GM11168 (cell line): ENCODE measurements at regions not wholly inside any gene's neighbourhood (a gene's known extent, or its start where the extent isn't known, plus 50 kb on each side); places are given as distances from the start of the nearest gene placed in this dataset.
"Not testable (repeated sequence)": the region's sequence is repeated elsewhere in the genome, so short reads cannot be mapped to it uniquely, and the experiment has no call there.

ENCODE experiments used
- in situ Hi-C: fragments of 300-500 bp; cut with MboI; formaldehyde crosslinking; loops from one replicate; pipeline ENCODE4 v1.12.0; 2022; ENCODE audit warnings: low sequenced_read_pairs; ENCODE audit not compliant: unreplicated experiment

- in situ Hi-C loops = no loop called here
Measured at GRCh38 chr1:30519201-30519763, 204.1 kb downstream of the MATN1 start.

DNA sequence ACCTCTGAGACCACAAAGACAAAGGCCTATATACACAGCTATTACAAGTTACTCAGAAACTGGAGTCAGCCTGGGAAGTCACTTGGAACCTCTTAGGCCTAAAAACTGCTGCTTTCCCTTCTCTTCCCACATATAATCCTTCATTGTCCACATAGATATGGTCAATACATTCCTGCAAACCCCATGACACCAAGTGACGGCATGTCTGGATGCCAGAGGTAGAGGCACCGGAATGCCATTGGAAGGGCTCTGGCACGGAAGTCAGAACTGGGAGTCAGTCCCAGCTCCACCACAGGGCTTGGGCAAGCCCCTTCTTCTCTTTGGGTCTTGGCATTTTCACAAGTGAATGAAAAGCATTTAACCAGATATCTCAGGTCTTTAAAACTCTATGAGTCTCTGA, 204.7 kb downstream of the MATN1 start:
- in situ Hi-C loops = no loop called here

GRCh38 chr1:30518186-30518585, 205.2 kb downstream of the MATN1 start:
- in situ Hi-C loops = no loop called here

DNA sequence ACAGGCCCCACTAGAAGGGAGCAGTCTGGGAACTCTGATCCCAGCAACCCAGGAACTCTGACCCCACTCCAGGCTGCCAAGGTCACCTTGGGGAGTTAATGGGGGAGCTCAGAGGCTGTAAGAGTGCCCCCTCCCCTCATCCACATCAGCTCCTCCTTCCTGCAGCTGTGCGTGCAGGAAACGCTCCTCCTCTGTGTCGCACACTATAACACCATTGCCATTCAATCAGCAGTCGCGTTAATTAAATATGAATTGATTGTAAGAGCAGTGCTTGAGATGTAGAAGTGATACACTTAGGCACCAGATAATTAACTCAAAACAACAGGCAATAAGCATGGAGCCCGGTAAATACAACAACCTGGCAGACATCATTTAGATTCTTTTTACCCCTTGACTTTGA, 205.7 kb downstream of the MATN1 start:
- in situ Hi-C loops = not testable (repeated sequence)

DNA sequence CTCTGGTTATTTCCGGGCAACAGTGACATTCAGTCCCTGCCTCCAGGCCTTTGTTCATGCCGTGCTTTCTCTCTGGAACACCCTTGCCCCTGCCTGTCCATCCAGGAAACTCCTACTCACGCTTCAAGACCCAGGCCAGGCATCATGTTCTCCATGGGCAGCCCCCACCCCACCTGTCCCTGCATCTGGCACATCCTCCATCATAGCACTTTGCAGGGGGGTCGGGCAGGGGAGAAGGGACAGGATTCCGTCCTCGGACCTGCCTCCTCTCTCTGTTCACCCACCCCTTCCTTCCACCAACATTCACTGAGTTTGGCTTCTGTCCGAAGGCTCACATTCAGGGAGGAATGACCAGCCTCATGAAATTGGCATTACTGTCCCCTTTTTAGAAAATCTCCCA, 206.1 kb downstream of the MATN1 start:
- in situ Hi-C loops = not testable (repeated sequence)

DNA sequence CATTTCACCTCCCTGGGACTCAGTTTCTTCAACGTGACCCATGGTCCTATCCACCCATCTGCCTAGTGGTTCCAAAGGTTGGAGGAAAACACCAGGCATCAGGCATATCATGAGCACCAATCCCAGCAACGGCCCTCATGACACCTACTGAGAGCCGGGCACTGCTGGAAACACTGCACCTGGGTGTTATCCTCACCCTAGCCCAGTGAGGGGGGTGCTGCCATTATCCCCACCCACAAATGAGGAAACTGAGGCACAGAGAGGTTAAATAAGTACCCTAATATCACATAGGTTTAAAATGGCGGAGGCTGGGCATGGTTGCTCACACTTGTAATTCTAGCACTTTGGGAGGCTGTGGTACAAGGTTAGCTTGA, 206.9 kb downstream of the MATN1 start:
- in situ Hi-C loops = no loop called here

GRCh38 chr1:30515755-30516484, 207.5 kb downstream of the MATN1 start:
- in situ Hi-C loops = no loop called here

DNA sequence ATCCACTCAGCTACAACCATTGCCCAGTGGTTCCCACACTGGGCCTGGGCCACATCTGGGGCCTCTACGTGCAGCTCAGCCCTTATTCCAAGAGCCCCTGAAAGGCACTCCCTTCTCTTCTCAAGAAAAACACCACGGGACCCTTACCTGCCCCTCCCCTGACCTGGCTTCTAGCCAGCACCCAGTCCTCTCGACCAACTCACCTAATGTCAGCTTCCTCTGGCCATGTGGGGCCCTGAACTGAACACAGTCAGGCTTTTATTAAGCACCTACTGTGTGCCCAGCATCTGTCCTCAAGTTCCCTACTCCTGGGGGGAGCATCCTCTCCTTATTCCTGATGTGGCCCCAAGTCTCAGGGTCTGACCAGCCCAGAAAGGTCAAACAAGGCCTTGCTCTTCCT, 208.4 kb downstream of the MATN1 start:
- in situ Hi-C loops = no loop called here

GRCh38 chr1:30514137-30514654, 209.2 kb downstream of the MATN1 start:
- in situ Hi-C loops = no loop called here

DNA sequence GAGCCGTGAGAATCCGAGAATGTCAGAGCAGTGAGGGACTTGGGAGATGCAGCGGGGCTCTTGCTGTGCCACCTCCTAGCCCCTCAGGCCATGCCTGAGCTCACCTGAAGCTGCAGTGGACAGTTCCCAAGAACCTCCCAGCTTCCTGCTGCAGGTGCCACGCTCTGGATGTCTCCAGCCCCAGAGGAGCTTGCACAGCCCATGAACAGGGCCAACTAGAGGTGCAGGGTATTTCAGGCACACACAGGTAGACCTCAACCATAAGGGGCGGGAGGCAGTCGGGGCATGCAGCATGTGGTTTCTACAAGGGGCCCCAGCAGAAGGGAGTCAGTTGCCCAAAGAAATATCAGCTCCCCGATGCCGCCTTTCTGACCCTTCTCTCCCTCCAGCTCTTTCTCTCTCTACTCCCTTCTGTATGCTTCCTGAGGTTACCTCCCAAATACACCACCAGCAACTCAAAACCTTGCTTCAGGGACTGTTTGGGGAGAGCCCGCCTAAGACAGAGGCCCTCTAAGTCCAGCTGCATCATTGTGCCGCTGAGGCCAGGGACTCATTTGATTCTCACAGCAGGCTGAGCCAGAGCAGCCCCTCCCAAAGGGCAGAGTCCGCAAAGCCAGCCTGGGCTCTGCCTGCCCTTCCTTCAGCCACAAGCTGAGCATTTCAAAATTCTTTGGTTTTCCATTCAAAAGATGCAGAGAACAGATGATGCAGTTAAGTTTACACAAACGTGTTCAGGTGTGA, 209.8 kb downstream of the MATN1 start:
- in situ Hi-C loops = no loop called here

GRCh38 chr1:30512914-30513265, 210.5 kb downstream of the MATN1 start:
- in situ Hi-C loops = no loop called here

DNA sequence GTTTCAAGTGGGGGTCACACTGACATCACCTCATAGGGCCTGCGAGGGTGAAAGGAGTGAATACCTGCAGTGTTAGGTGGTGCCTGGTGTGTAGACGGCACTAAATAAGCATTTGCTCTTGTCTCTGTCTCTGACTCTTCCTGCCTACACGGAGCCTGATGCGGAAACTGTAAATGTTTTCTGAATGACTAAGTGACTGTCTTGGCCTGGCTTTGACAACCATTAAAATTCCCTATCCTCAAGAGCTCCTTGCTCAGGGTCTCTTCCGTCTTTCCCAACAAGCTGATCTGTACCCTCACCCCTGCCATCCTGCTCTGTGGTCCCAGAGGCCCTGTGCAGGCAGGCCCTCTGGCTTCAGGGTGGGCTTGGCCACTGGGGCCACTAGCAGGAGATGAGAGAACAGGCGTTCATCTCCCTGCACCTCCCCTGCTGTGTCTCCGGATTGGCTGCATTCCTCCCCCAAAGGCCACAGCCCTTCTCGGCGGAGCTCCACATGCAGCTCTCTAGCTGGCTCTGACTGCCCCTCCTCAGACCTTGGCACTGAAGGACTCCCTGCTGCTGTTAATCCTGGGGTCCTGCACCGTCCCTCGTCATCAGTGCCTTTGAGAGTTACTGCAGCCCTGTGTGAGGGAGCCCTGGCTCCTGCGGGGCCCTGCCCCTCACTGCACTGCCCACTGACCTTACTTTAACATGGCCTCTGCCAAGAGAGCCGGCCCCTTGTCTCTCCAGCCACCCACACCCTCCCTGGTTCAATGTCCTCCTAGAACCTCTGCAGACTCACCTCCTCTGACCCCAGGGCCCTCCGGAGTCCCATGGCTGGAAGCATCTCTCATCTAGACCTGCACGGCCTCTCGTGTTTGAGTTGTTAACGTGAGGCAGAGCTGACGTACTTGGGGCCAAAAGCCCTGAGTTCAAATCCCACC, 211.1 kb downstream of the MATN1 start:
- in situ Hi-C loops = no loop called here

DNA sequence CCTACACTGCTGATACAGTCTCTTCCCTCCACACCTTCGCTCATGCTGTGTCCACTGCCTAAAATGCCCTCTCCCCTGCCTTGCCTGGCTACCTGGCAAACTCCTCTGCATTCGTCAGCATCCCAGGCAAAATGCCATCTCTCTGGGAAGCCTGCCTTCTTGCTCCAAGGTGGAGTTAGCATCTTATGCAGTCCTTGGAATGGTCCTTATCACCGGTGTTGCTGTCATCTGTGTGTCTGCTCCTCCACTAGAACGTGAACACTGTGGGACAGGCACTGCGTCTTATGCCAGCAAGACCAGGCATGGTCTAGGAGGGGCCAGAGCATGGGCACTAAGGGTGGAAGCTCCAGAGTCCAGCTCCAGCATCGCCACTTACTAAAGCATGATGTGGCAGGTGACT, 211.8 kb downstream of the MATN1 start:
- in situ Hi-C loops = no loop called here

DNA sequence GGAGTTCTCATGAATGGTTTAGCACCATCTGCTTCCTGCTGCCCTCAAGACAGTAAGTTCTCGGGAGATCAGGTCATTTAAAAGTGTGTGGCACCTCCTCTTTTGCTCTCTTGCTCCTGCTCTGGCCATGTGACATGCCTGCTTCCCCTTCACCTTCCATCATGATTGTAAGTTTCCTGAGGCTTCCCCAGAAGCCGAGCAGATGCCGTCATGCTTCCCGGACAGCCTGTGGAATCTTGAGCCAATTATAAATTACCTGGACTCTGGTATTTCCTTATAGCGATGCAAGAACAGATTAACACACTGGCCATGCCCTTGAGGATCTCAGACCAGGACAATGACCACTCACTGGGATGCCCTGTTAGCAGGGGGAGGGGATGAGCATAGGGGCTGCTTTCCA, 212.3 kb downstream of the MATN1 start:
- in situ Hi-C loops = no loop called here

- in situ Hi-C loops = no loop called here
Measured at GRCh38 chr1:30509670-30510069, 213.7 kb downstream of the MATN1 start.

GRCh38 chr1:30508611-30509010, 214.8 kb downstream of the MATN1 start:
- in situ Hi-C loops = no loop called here

- in situ Hi-C loops = no loop called here
Measured at GRCh38 chr1:30508175-30508448, 215.3 kb downstream of the MATN1 start.

- in situ Hi-C loops = no loop called here
Measured at GRCh38 chr1:30507401-30508174, 215.8 kb downstream of the MATN1 start.

- in situ Hi-C loops = no loop called here
Measured at GRCh38 chr1:30507016-30507312, 216.4 kb downstream of the MATN1 start.
